ENCODE measurements at regions not wholly inside any gene's neighbourhood (a gene's known extent, or its start where the extent isn't known, plus 50 kb on each side); places are given as distances from the start of the nearest gene placed in this dataset.
A peak's percentile ranks its signal among the peaks of the same experiment; 100 is the strongest.

GRCh38 chr4:57426779-57427395, 316.7 kb upstream of the IGFBP7 start:
- intact Hi-C loops (cut with DNase I): loop anchor here in 1 of 2 donors (2.0 kb wide), 1 partner anchor 262 kb away; no protein-coding TSS in a partner anchor
- peak; percentile 30 to 75 for ATAC-seq
- DNase-seq: peak; percentile 76

GRCh38 chr4:57425610-57426009, 315.4 kb upstream of the IGFBP7 start:
- intact Hi-C loops (cut with DNase I): loop anchor here in 1 of 2 donors (2.0 kb wide), 1 partner anchor 261 kb away; no protein-coding TSS in a partner anchor
- peak in 1 of 2 donors; percentile 24 for ATAC-seq

GRCh38 chr4:57424232-57424897, 314.2 kb upstream of the IGFBP7 start:
- peak; percentile 67 to 91 for ATAC-seq
- intact Hi-C loops (cut with DNase I): no loop called here
- DNase-seq: peak; percentile 53

More at GRCh38 chr4:57425610-57426009, 315.4 kb upstream of the IGFBP7 start:
- no peak for DNase-seq

- intact Hi-C loops (cut with DNase I): no loop called here
- DNase-seq (no peak), ATAC-seq (no peak)
Observed at GRCh38 chr4:57418133-57418532, 307.9 kb upstream of the IGFBP7 start.

- DNase-seq (no peak), ATAC-seq (no peak)
- intact Hi-C loops (cut with DNase I): no loop called here
Observed at GRCh38 chr4:57412259-57413054, 302.3 kb upstream of the IGFBP7 start.

- peak; percentile 36 for DNase-seq
- intact Hi-C loops (cut with DNase I): no loop called here
- ATAC-seq: peak; percentile 72 to 95
Observed at GRCh38 chr4:57410331-57411052, 300.3 kb upstream of the IGFBP7 start.

- intact Hi-C loops (cut with DNase I): no loop called here
- DNase-seq: no peak
- ATAC-seq: no peak
Observed at GRCh38 chr4:57405359-57405758, 295.2 kb upstream of the IGFBP7 start.

GRCh38 chr4:57404483-57404882, 294.3 kb upstream of the IGFBP7 start:
- no peak for DNase-seq
- intact Hi-C loops (cut with DNase I): no loop called here
- no peak for ATAC-seq

- DNase-seq (no peak), ATAC-seq (no peak)
Observed at GRCh38 chr4:57403591-57403990, 293.4 kb upstream of the IGFBP7 start.

GRCh38 chr4:57401586-57401985, 291.4 kb upstream of the IGFBP7 start:
- DNase-seq: no peak
- intact Hi-C loops (cut with DNase I): no loop called here
- no peak for ATAC-seq

More at GRCh38 chr4:57403591-57403990, 293.4 kb upstream of the IGFBP7 start:
- intact Hi-C loops (cut with DNase I): no loop called here

- no peak for DNase-seq
- ATAC-seq: no peak
- intact Hi-C loops (cut with DNase I): no loop called here
Observed at GRCh38 chr4:57378766-57379165, 268.6 kb upstream of the IGFBP7 start.

- intact Hi-C loops (cut with DNase I): no loop called here
- ATAC-seq (no peak), DNase-seq (no peak)
Observed at GRCh38 chr4:57374866-57375595, 264.8 kb upstream of the IGFBP7 start.

- no peak for DNase-seq
- intact Hi-C loops (cut with DNase I): no loop called here
- no peak for ATAC-seq
Observed at GRCh38 chr4:57373991-57374390, 263.8 kb upstream of the IGFBP7 start.

- intact Hi-C loops (cut with DNase I): no loop called here
- ATAC-seq (no peak), DNase-seq (no peak)
Observed at GRCh38 chr4:57371671-57372070, 261.5 kb upstream of the IGFBP7 start.

GRCh38 chr4:57370691-57371090, 260.5 kb upstream of the IGFBP7 start:
- ATAC-seq: no peak
- DNase-seq: no peak
- intact Hi-C loops (cut with DNase I): no loop called here

GRCh38 chr4:57369446-57369845, 259.3 kb upstream of the IGFBP7 start:
- no peak for DNase-seq
- no peak for ATAC-seq
- intact Hi-C loops (cut with DNase I): no loop called here

GRCh38 chr4:57364255-57364654, 254.1 kb upstream of the IGFBP7 start:
- intact Hi-C loops (cut with DNase I): no loop called here
- DNase-seq: no peak
- ATAC-seq: no peak

GRCh38 chr4:57363346-57363745, 253.2 kb upstream of the IGFBP7 start:
- no peak for DNase-seq
- ATAC-seq: no peak
- intact Hi-C loops (cut with DNase I): no loop called here

- ATAC-seq (no peak), DNase-seq (no peak)
- intact Hi-C loops (cut with DNase I): no loop called here
Observed at GRCh38 chr4:57360681-57361080, 250.5 kb upstream of the IGFBP7 start.

Measured in left cardiac atrium (tissue), 4 donors.